IPS DF 6.9 (cell line): ENCODE measurements at regions not wholly inside any gene's neighbourhood (a gene's known extent, or its start where the extent isn't known, plus 50 kb on each side); places are given as distances from the start of the nearest gene placed in this dataset.

Source experiments
- DNase-seq: peaks from one replicate; pipeline ENCODE4 v3.0.0-alpha.2; 2013; ENCODE audit warnings: low read depth, low spot score
- H3K27ac ChIP-seq: one replicate; pipeline ENCODE4 v1.5.1; 2013; ENCODE audit warnings: low read length, control low read depth
- H3K27me3 ChIP-seq: 2 replicates; pipeline ENCODE4 v1.6.1; 2013; ENCODE audit warnings: mild to moderate bottlenecking, low read length; ENCODE audit not compliant: control insufficient read depth, insufficient read depth
- H3K36me3 ChIP-seq: 2 replicates; pipeline ENCODE4 v1.6.1; 2013; ENCODE audit warnings: low read length; ENCODE audit not compliant: control insufficient read depth, insufficient read depth
- H3K4me1 ChIP-seq: 2 replicates; pipeline ENCODE4 v1.6.1; 2013; ENCODE audit warnings: low read length; ENCODE audit not compliant: control insufficient read depth, insufficient read depth
- H3K4me3 ChIP-seq: 2 replicates; pipeline ENCODE4 v1.5.1; 2013; ENCODE audit warnings: mild to moderate bottlenecking, low read length
- H3K9me3 ChIP-seq: 2 replicates; pipeline ENCODE4 v1.6.1; 2013; ENCODE audit warnings: low read length, inconsistent platforms; ENCODE audit not compliant: control insufficient read depth, insufficient read depth
- WGBS: extraction: QIAGEN DNeasy Blood & Tissue Kit; methylation state at CpG from one replicate; pipeline ENCODE4 v1.1.7; 2013; ENCODE audit warnings: mixed read lengths, missing lambda C conversion rate; ENCODE audit not compliant: insufficient read length, insufficient coverage; 5-methylcytosine and 5-hydroxymethylcytosine counted together

DNA sequence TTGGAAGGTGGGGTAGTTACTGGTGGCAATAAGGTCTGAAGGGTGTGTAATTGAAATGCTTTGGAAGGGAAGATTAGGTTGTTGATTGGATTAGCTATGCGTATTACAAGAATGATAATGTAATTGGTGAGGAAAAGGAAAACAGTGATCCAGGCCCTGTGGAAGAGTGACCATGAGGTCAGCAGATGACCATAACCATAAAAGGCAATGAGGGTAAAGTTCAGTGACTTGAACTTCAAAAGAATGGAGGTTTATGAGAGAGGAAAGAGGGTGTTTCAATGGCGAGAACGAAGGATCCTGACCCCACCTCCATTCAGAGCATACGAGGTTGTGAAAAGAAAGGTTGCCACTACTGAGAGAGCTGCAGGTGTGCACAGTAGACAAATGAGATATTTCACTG lies 439.7 kb downstream of the CCSER2 start:
- H3K4me1 ChIP-seq: no peaks in the 10 kb centered on the region
- WGBS: 100% methylated on average over 1 of the region's 4 CpGs
- no peak for DNase-seq
- no peaks in the 10 kb centered on the region for H3K9me3 ChIP-seq
- H3K27me3 ChIP-seq: no peaks in the 10 kb centered on the region
- H3K27ac ChIP-seq: no peak overlapping the region
- H3K36me3 ChIP-seq: no peaks in the 10 kb centered on the region
- no peak overlapping the region for H3K4me3 ChIP-seq

- Histone ChIP-seq H3K36me3 (no peaks in the 10 kb centered on the region), H3K4me3 (no peak overlapping the region), H3K4me1 (no peaks in the 10 kb centered on the region), H3K27me3 (no peaks in the 10 kb centered on the region), H3K9me3 (no peaks in the 10 kb centered on the region), H3K27ac (no peak overlapping the region)
- no peak for DNase-seq
These were observed 442.4 kb downstream of the CCSER2 start for GRCh38 chr10:84770824-84771223.

- DNase-seq: peak; percentile 50
These were observed 455.0 kb downstream of the CCSER2 start for GRCh38 chr10:84783386-84783785.

DNA sequence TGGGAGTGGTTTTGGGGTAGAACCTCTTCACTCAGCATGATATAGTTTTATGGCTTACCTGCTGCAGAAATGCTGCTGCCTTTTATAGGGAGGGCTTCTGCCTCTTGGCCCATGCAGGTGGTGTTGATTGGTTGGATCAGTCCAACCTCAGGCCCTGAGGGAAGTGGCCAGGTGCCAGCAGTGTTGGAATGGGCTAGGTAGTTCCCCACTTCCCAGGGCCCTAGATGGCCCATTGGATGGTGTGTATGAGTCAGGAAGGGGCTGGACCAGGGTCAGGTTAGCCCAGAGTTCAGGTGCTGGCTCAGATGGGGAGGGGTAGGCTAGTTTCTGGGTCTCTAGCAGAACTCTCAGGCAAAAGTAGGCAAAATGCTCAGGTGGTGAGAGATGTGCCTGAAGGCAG lies 455.5 kb downstream of the CCSER2 start:
- Histone ChIP-seq H3K27me3 (no peaks in the 10 kb centered on the region), H3K9me3 (no peaks in the 10 kb centered on the region), H3K4me3 (no peak overlapping the region), H3K36me3 (no peaks in the 10 kb centered on the region), H3K4me1 (no peaks in the 10 kb centered on the region), H3K27ac (no peak overlapping the region)
- DNase-seq: no peak

More at GRCh38 chr10:84783386-84783785, 455.0 kb downstream of the CCSER2 start:
- H3K27ac ChIP-seq: no peak overlapping the region
- WGBS: no CpG with 5 or more reads among the region's 1 CpG
- no peaks in the 10 kb centered on the region for H3K4me1 ChIP-seq
- H3K27me3 ChIP-seq: no peaks in the 10 kb centered on the region
- no peak overlapping the region for H3K4me3 ChIP-seq
- no peaks in the 10 kb centered on the region for H3K9me3 ChIP-seq
- no peaks in the 10 kb centered on the region for H3K36me3 ChIP-seq

DNA sequence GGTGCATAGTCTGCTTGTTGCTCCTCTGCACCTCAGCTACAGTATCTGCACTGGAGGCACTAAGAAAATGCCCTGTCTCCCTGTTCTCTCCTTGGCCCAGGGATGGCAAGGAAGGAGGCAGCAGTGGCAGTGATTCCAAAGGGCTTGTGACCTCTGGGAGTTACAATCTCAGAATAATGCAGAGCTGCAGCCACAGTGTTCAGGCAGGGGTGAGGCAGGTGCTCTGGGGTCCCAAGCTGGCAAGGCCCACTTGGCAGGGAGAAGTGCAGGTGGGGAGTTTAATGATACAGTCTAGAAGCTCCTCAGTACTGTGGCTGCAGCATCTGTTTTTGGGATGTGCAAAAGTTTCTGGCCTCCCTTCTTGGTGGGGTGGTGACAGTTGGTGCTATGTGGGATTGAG lies 456.4 kb downstream of the CCSER2 start:
- H3K27me3 ChIP-seq: no peaks in the 10 kb centered on the region
- no peaks in the 10 kb centered on the region for H3K36me3 ChIP-seq
- no peak overlapping the region for H3K4me3 ChIP-seq
- no peaks in the 10 kb centered on the region for H3K4me1 ChIP-seq
- no peak overlapping the region for H3K27ac ChIP-seq
- no peaks in the 10 kb centered on the region for H3K9me3 ChIP-seq
- DNase-seq: no peak

GRCh38 chr10:84789026-84789425 lies 460.6 kb downstream of the CCSER2 start:
- H3K9me3 ChIP-seq: no peaks in the 10 kb centered on the region
- WGBS: no CpG with 5 or more reads among the region's 2 CpGs
- H3K27me3 ChIP-seq: no peaks in the 10 kb centered on the region
- no peak overlapping the region for H3K27ac ChIP-seq
- H3K4me3 ChIP-seq: no peak overlapping the region
- H3K4me1 ChIP-seq: no peaks in the 10 kb centered on the region
- no peaks in the 10 kb centered on the region for H3K36me3 ChIP-seq
- no peak for DNase-seq

GRCh38 chr10:84798312-84798711 lies 469.9 kb downstream of the CCSER2 start:
- H3K9me3 ChIP-seq: no peaks in the 10 kb centered on the region
- no peaks in the 10 kb centered on the region for H3K36me3 ChIP-seq
- DNase-seq: no peak
- no peaks in the 10 kb centered on the region for H3K4me1 ChIP-seq
- no peaks in the 10 kb centered on the region for H3K27me3 ChIP-seq
- no peak overlapping the region for H3K27ac ChIP-seq
- no CpG with 5 or more reads among the region's 5 CpGs for WGBS
- no peak overlapping the region for H3K4me3 ChIP-seq

DNA sequence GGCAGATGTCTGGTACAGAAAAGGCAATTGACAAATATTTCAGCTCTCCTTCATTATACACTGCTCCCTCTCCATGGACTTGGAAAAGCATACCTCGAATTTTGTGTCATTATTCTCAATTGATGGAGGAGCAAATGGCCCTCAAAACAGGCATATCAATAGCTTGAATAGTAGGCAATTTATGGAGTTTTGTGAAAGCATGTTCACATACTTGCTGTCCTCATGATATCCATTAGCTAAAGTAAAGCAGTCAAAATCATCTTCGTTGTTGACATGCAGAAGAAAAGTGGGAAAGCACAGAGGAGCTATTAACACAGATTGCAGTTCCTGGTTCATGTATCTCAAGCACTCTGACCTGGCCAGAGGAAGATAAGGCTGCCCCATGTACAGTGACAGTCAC lies 472.8 kb downstream of the CCSER2 start:
- H3K4me3 ChIP-seq: no peak overlapping the region
- H3K27me3 ChIP-seq: no peaks in the 10 kb centered on the region
- WGBS: no CpG with 5 or more reads among the region's 2 CpGs
- no peak for DNase-seq
- no peak overlapping the region for H3K27ac ChIP-seq
- H3K9me3 ChIP-seq: no peaks in the 10 kb centered on the region
- no peaks in the 10 kb centered on the region for H3K4me1 ChIP-seq
- no peaks in the 10 kb centered on the region for H3K36me3 ChIP-seq

GRCh38 chr10:84801916-84802315 lies 473.5 kb downstream of the CCSER2 start:
- Histone ChIP-seq H3K4me3 (no peak overlapping the region), H3K27ac (no peak overlapping the region), H3K4me1 (no peaks in the 10 kb centered on the region), H3K27me3 (no peaks in the 10 kb centered on the region), H3K9me3 (no peaks in the 10 kb centered on the region), H3K36me3 (no peaks in the 10 kb centered on the region)
- DNase-seq: no peak
- no CpG with 5 or more reads among the region's 3 CpGs for WGBS

DNA sequence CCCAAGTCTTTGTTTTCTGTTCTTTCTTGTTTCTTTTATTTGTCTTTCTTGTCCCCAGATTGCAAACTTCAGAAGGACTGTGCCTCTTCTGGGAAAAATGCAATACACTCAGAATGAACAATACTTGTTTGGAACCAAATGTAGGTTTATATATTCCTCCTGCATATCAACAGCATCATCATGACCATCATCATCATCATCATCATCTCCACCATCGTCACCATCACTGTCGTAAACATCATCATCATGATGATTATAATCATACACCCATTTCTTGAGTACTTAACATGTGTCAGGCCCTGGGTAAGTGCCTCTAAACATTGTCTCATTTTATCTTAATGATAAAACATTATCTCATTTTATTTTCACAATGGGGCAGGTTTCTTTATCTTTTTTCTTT lies 476.8 kb downstream of the CCSER2 start:
- Histone ChIP-seq H3K9me3 (no peaks in the 10 kb centered on the region), H3K36me3 (no peaks in the 10 kb centered on the region), H3K27me3 (no peaks in the 10 kb centered on the region), H3K27ac (no peak overlapping the region), H3K4me1 (no peaks in the 10 kb centered on the region), H3K4me3 (no peak overlapping the region)
- no CpG with 5 or more reads among the region's 2 CpGs for WGBS
- no peak for DNase-seq

- H3K36me3 ChIP-seq: no peaks in the 10 kb centered on the region
- no peaks in the 10 kb centered on the region for H3K9me3 ChIP-seq
- H3K27ac ChIP-seq: no peak overlapping the region
- WGBS: no CpG with 5 or more reads among the region's 5 CpGs
- H3K27me3 ChIP-seq: no peaks in the 10 kb centered on the region
- H3K4me3 ChIP-seq: no peak overlapping the region
- no peaks in the 10 kb centered on the region for H3K4me1 ChIP-seq
- DNase-seq: no peak
These were observed 482.7 kb downstream of the CCSER2 start for GRCh38 chr10:84811113-84811512.
